ENCODE measurements at regions not wholly inside any gene's neighbourhood (a gene's known extent, or its start where the extent isn't known, plus 50 kb on each side); places are given as distances from the start of the nearest gene placed in this dataset.

DNA sequence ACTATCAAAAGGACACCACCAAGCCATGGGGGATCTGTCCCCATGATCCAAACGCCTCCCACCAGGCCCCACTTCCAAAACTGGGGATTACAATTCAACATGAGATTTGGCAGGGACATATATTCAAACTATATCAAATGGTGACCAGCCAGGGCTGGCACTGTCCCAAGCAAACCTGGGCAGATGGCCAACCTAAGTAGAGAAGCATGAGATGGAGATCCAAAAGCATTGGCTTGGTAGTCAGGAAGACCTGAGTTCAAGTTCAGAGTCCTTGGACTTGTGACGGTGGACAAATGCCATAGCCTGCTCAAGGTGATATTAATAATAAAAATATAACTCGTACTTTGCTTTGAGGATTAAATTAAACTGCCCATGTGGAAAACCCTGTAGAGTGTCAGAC is 79.2 kb upstream of the HS3ST1 start:
- Histone ChIP-seq H3K9me3 (ENCODE audit: control insufficient read depth, low read length) (no peaks in the 10 kb centered on the region), H3K9ac (no peak overlapping the region)
- TF ChIP-seq CTCF (IDR thresholded peaks at IDR 0.05): no peak

DNA sequence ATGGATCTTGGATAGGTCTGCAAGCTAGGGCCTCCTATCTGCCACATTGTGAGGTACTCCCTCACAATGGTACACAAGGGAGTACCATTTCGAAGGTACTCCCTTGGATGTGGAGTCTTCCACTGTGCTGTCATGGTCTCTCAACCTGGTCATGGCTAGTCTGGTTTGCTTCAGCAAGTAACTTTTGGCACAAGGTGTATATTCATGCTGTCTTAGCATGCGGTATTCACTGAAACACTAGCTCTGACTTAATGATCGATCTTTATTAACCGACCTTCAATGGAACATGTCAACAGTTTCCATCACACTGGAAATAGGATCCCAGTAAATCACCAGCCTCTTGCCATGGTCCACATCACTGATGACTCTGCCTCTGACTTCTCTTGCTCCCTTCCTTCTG is 77.5 kb upstream of the HS3ST1 start:
- Histone ChIP-seq H3K9me3 (ENCODE audit: control insufficient read depth, low read length) (no peaks in the 10 kb centered on the region), H3K27ac (no peak overlapping the region), H3K9ac (no peak overlapping the region)

More for the DNA sequence above, 79.2 kb upstream of the HS3ST1 start:
- Histone ChIP-seq H3K4me1 (no peaks in the 10 kb centered on the region), H2AFZ (no peak overlapping the region), H3K36me3 (ENCODE audit: control insufficient read depth, insufficient read depth, low read length) (no peaks in the 10 kb centered on the region), H3K27me3 (ENCODE audit: control insufficient read depth, insufficient read depth, low read length) (no peaks in the 10 kb centered on the region), H3K4me3 (ENCODE audit: low read depth, low read length) (no peak overlapping the region), H3K79me2 (no peaks in the 10 kb centered on the region), H3K4me2 (ENCODE audit: low read length) (no peak overlapping the region), H3K27ac (no peak overlapping the region)

GRCh38 chr4:11505221-11505971 is 76.7 kb upstream of the HS3ST1 start:
- Histone ChIP-seq H3K4me1 (no peaks in the 10 kb centered on the region), H3K27ac (no peak overlapping the region), H2AFZ (no peak overlapping the region), H3K4me3 (ENCODE audit: low read depth, low read length) (no peak overlapping the region), H3K36me3 (ENCODE audit: control insufficient read depth, insufficient read depth, low read length) (no peaks in the 10 kb centered on the region), H3K27me3 (ENCODE audit: control insufficient read depth, insufficient read depth, low read length) (no peaks in the 10 kb centered on the region), H3K4me2 (ENCODE audit: low read length) (no peak overlapping the region), H3K9ac (no peak overlapping the region), H3K79me2 (no peaks in the 10 kb centered on the region), H3K9me3 (ENCODE audit: control insufficient read depth, low read length) (no peaks in the 10 kb centered on the region)
- TF ChIP-seq CTCF (IDR thresholded peaks at IDR 0.05): no peak

More for the DNA sequence above, 77.5 kb upstream of the HS3ST1 start:
- TF ChIP-seq CTCF (IDR thresholded peaks at IDR 0.05): no peak
- Histone ChIP-seq H3K27me3 (ENCODE audit: control insufficient read depth, insufficient read depth, low read length) (no peaks in the 10 kb centered on the region), H3K4me1 (no peaks in the 10 kb centered on the region), H3K4me3 (ENCODE audit: low read depth, low read length) (no peak overlapping the region), H2AFZ (no peak overlapping the region), H3K36me3 (ENCODE audit: control insufficient read depth, insufficient read depth, low read length) (no peaks in the 10 kb centered on the region), H3K79me2 (no peaks in the 10 kb centered on the region), H3K4me2 (ENCODE audit: low read length) (no peak overlapping the region)

- Histone ChIP-seq H3K4me1 (no peaks in the 10 kb centered on the region), H3K9me3 (ENCODE audit: control insufficient read depth, low read length) (no peaks in the 10 kb centered on the region), H3K36me3 (ENCODE audit: control insufficient read depth, insufficient read depth, low read length) (no peaks in the 10 kb centered on the region), H3K9ac (no peak overlapping the region), H3K4me2 (ENCODE audit: low read length) (no peak overlapping the region), H2AFZ (no peak overlapping the region), H3K4me3 (ENCODE audit: low read depth, low read length) (no peak overlapping the region), H3K27me3 (ENCODE audit: control insufficient read depth, insufficient read depth, low read length) (no peaks in the 10 kb centered on the region), H3K27ac (no peak overlapping the region), H3K79me2 (no peaks in the 10 kb centered on the region)
- no peak for TF ChIP-seq CTCF (IDR thresholded peaks at IDR 0.05)
Measured at GRCh38 chr4:11503166-11503565, 74.5 kb upstream of the HS3ST1 start.

GRCh38 chr4:11497972-11498371 is 69.3 kb upstream of the HS3ST1 start:
- H3K9me3 ChIP-seq (ENCODE audit: control insufficient read depth, low read length): no peaks in the 10 kb centered on the region
- no peaks in the 10 kb centered on the region for H3K27me3 ChIP-seq (ENCODE audit: control insufficient read depth, insufficient read depth, low read length)
- TF ChIP-seq CTCF (IDR thresholded peaks at IDR 0.05): no peak
- H3K4me2 ChIP-seq (ENCODE audit: low read length): no peak overlapping the region
- no peaks in the 10 kb centered on the region for H3K36me3 ChIP-seq (ENCODE audit: control insufficient read depth, insufficient read depth, low read length)
- no peak overlapping the region for H3K27ac ChIP-seq
- no peak overlapping the region for H3K9ac ChIP-seq
- no peak overlapping the region for H2AFZ ChIP-seq
- H3K79me2 ChIP-seq: no peaks in the 10 kb centered on the region
- no peak overlapping the region for H3K4me3 ChIP-seq (ENCODE audit: low read depth, low read length)
- H3K4me1 ChIP-seq: no peaks in the 10 kb centered on the region
